ACC112 (cell line): ENCODE measurements at regions not wholly inside any gene's neighbourhood (a gene's known extent, or its start where the extent isn't known, plus 50 kb on each side); places are given as distances from the start of the nearest gene placed in this dataset.

Experiments
- H2AFZ ChIP-seq: fragments of 200-600 bp; sonication (generic); one replicate; pipeline ENCODE4 v1.6.0; 2017; ENCODE audit warnings: antibody characterized with exemption, low read length; ENCODE audit not compliant: unreplicated experiment
- H3K27ac ChIP-seq: fragments of 200-600 bp; sonication (generic); 2 replicates; pipeline ENCODE4 v1.5.1; 2014; ENCODE audit warnings: low read depth, mild to moderate bottlenecking, antibody characterized with exemption, low read length, moderate library complexity
- H3K27me3 ChIP-seq: fragments of 200-600 bp; sonication (generic); 2 replicates; pipeline ENCODE4 v1.6.1; 2014; ENCODE audit warnings: mild to moderate bottlenecking, antibody characterized with exemption, low read length, moderate library complexity, mixed read lengths; ENCODE audit not compliant: insufficient read depth
- H3K36me3 ChIP-seq: fragments of 200-600 bp; sonication (generic); 2 replicates; pipeline ENCODE4 v1.6.1; 2016; ENCODE audit warnings: mild to moderate bottlenecking, antibody characterized with exemption, low read length, moderate library complexity, mixed read lengths; ENCODE audit not compliant: insufficient read depth
- H3K4me1 ChIP-seq: fragments of 200-600 bp; sonication (generic); one replicate; pipeline ENCODE4 v1.6.1; 2016; ENCODE audit warnings: low read length, mixed read lengths; ENCODE audit not compliant: insufficient read depth, unreplicated experiment, control insufficient read depth
- H3K4me3 ChIP-seq: fragments of 200-600 bp; sonication (generic); 2 replicates; pipeline ENCODE4 v1.5.1; 2014; ENCODE audit warnings: mild to moderate bottlenecking, low read depth, low read length
- H3K79me2 ChIP-seq: fragments of 200-600 bp; sonication (generic); one replicate; pipeline ENCODE4 v1.6.0; 2016; ENCODE audit warnings: low read length; ENCODE audit not compliant: control insufficient read depth, unreplicated experiment, insufficient read depth

DNA sequence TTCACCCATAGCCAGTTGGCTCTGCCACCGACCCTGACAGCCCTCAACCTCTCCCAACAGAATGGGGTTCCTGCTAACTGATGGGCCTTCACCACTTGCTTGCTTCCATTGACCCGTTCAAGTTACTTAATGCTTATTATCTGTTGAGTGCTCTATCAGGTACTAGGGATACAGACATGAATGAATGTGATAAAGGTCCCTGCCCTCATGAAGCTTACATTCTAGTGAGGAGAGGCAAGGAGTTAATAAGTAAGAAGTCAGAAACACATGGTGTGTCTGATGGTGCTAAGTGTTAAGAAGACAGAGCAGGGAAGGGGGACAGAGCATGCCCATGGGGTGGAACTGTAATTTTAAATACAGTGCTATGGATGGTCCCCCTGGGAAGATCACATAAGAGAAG lies 107.5 kb upstream of the JUN start:
- no peaks in the 10 kb centered on the region for H3K27me3 ChIP-seq
- H3K36me3 ChIP-seq, result no peaks in the 10 kb centered on the region
- H3K27ac ChIP-seq, result no peak overlapping the region
- H2AFZ ChIP-seq, result no peak overlapping the region
- peaks cover 25% of the 10 kb centered on the region for H3K4me1 ChIP-seq
- H3K79me2 ChIP-seq, result no peaks in the 10 kb centered on the region
- no peak overlapping the region for H3K4me3 ChIP-seq

DNA sequence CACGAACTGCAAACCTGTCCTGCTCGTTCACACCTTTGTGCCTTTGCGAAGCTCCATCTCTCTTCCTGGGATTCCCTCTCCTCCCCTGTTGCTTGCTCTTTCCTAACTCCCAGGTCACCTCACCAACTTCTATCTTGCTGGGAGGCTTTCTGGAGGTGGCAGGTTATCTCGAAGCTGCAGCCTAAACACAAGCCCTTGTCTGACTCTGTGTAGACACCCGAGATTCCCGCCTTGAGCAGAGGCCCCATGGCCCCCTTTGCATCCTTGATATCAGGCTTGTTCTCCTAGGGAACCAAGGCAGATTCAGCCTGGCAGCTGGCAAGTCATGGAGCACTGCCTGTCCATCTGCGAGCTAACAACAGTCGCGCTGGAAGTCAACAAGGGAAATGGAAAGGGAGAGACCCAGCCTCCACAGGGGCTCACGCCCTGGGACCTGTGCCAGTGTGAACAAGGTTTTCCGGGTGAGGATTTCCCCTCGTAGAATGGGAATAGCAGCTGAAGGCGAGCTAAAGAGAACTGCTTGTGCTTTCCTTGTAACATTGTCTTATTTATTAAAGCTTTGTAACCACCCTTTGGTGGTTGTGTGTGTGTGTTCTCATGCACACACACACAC lies 109.5 kb upstream of the JUN start:
- Histone ChIP-seq H3K4me3 (no peak overlapping the region), H3K36me3 (no peaks in the 10 kb centered on the region), H3K27me3 (no peaks in the 10 kb centered on the region), H3K27ac (no peak overlapping the region), H3K4me1 (peaks cover 18% of the 10 kb centered on the region), H2AFZ (no peak overlapping the region), H3K79me2 (no peaks in the 10 kb centered on the region)

GRCh38 chr1:58895082-58895481 lies 111.2 kb upstream of the JUN start:
- no peaks in the 10 kb centered on the region for H3K79me2 ChIP-seq
- no peak overlapping the region for H3K4me3 ChIP-seq
- H3K4me1 ChIP-seq, result peaks cover 13% of the 10 kb centered on the region
- no peak overlapping the region for H2AFZ ChIP-seq
- H3K27me3 ChIP-seq, result no peaks in the 10 kb centered on the region
- no peaks in the 10 kb centered on the region for H3K36me3 ChIP-seq
- no peak overlapping the region for H3K27ac ChIP-seq

GRCh38 chr1:58895559-58896145 lies 111.8 kb upstream of the JUN start:
- Histone ChIP-seq H3K79me2 (no peaks in the 10 kb centered on the region), H2AFZ (no peak overlapping the region), H3K4me3 (no peak overlapping the region), H3K27me3 (no peaks in the 10 kb centered on the region), H3K4me1 (peaks cover 14% of the 10 kb centered on the region), H3K27ac (no peak overlapping the region), H3K36me3 (no peaks in the 10 kb centered on the region)

DNA sequence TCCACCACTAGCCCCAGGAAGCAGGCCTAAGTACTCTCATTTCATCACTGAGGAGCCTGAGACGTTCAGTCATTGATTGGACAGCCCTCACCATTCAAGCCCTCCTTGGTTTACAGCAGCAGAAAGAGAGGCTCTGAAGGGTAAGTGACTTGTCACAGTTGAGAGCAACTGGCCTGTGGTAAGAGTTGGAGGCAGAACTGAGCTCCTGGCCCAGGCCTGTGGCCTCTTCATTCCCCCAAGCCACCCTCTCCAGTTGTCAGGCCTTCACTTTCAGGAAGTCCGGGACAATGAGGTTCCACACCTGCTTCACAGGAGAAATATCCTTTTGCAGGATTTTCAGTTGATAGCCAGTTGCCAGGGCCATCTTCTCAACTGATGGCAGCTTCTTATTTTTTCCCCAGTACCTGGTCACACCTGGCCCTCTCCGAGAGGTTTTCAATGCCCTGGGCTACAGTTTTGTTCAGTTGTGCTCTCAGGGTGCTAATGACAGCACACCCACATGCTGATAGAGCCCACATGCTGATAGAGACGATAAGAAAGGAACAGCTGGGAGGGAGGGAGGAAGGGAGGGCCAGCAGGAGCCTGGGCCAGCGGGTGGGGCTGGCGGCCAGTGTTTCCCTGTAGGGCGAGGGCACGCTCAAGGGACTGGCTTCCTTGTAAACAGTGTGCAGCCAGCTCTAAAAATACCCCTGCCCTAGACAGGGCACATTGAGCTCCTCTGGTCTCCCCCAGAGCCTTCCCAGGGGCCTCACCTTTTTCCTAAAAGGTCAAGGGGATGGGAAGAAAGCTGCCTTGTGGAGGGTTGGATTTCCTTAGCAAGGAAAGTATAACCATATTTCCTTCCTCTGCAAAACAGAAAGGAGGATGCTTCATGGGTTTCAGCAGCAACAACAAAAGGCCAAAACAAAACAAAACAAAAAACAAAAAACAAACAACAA lies 112.7 kb upstream of the JUN start:
- H2AFZ ChIP-seq, result peak overlapping the region; percentile 65
- no peak overlapping the region for H3K4me3 ChIP-seq
- H3K27ac ChIP-seq, result no peak overlapping the region
- no peaks in the 10 kb centered on the region for H3K27me3 ChIP-seq
- H3K36me3 ChIP-seq, result no peaks in the 10 kb centered on the region
- H3K4me1 ChIP-seq, result peaks cover 23% of the 10 kb centered on the region
- no peaks in the 10 kb centered on the region for H3K79me2 ChIP-seq

DNA sequence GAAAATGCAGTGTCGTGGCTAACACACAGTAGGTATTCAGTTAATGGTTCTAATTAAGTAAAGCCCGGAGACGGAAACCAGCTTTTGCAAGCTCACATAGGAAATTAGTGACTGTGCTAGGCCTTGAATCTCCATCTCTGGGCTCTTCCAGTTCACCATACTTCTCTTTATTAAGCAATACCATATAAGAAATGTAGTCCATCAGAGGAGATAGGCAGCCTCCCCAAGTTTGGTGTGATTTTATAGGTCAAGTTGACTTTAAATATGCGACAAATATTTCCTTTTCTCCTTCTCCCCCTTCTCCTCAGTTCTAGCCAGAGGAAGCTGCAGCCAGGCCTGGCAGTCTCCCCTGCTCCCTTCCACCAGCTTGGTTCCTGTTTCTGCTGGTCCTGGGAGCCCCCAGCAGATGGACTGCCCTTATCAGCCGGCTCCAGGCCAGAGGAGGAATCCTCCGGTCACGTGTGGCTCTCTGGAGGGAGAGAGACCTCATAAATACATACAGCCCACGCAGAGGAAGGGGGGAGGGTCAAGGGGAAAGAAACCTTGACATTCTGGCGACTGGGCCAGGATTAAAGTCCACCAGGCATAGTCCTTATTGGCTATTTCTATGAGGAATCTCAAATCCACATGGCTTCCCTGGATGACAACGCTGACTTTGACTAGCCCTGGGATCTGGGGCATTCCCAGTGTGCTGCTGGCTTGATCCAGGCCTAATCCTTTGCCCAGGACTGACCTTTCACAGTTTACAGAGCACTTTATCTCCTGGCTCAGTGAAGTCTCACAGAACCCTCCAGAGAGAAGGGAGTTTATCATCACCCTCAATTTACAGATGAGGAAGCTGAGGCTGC lies 115.1 kb upstream of the JUN start:
- H3K27ac ChIP-seq, result no peak overlapping the region
- no peaks in the 10 kb centered on the region for H3K79me2 ChIP-seq
- H3K4me1 ChIP-seq, result peaks cover 32% of the 10 kb centered on the region
- no peaks in the 10 kb centered on the region for H3K36me3 ChIP-seq
- H3K27me3 ChIP-seq, result no peaks in the 10 kb centered on the region
- no peak overlapping the region for H3K4me3 ChIP-seq
- no peak overlapping the region for H2AFZ ChIP-seq

GRCh38 chr1:58899587-58900271 lies 115.9 kb upstream of the JUN start:
- no peaks in the 10 kb centered on the region for H3K27me3 ChIP-seq
- H3K4me3 ChIP-seq, result no peak overlapping the region
- H3K79me2 ChIP-seq, result no peaks in the 10 kb centered on the region
- no peaks in the 10 kb centered on the region for H3K36me3 ChIP-seq
- H2AFZ ChIP-seq, result no peak overlapping the region
- H3K27ac ChIP-seq, result no peak overlapping the region
- peaks cover 32% of the 10 kb centered on the region for H3K4me1 ChIP-seq

- no peak overlapping the region for H3K27ac ChIP-seq
- H3K27me3 ChIP-seq, result no peaks in the 10 kb centered on the region
- H3K4me1 ChIP-seq, result peaks cover 33% of the 10 kb centered on the region
- H3K4me3 ChIP-seq, result no peak overlapping the region
- H3K36me3 ChIP-seq, result no peaks in the 10 kb centered on the region
- no peak overlapping the region for H2AFZ ChIP-seq
- H3K79me2 ChIP-seq, result no peaks in the 10 kb centered on the region
These were observed 116.5 kb upstream of the JUN start for GRCh38 chr1:58900396-58900795.

DNA sequence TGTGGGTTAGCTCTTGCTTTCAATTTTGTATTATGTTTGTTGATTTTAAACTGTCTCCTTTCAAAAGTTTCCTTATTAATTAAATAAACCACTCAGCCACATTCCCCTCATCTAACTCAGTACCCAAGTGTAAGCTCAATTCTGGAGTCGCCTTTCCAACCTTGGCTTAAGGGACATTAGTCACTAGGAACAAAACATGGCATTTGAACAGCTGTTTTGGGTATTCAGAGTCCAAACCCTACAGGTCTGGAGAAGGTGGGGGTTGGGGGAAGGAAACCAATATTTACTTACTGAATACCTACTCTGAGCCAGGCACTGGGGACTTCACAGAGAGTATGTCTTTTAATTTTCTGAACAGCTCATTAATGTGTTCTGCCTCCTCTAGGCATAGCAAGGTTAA lies 117.2 kb upstream of the JUN start:
- Histone ChIP-seq H3K4me1 (peaks cover 32% of the 10 kb centered on the region), H3K27me3 (no peaks in the 10 kb centered on the region), H3K27ac (no peak overlapping the region), H2AFZ (no peak overlapping the region), H3K36me3 (no peaks in the 10 kb centered on the region), H3K4me3 (no peak overlapping the region), H3K79me2 (no peaks in the 10 kb centered on the region)
